Kidney (tissue), 13 donors: ENCODE measurements at regions not wholly inside any gene's neighbourhood (a gene's known extent, or its start where the extent isn't known, plus 50 kb on each side); places are given as distances from the start of the nearest gene placed in this dataset.

ENCODE experiments used
- DNase-seq, 5 donors: peaks; one replicate each; pipeline ENCODE4 v3.0.0-alpha.2; 2013 to 2020
- FAIRE-seq: peaks from 2 replicates; lab custom pipeline; 2012; peaks lifted over from hg19 to GRCh38; lab: Jason Lieb, UNC
- H3K27ac ChIP-seq, 2 donors: one replicate each; pipeline ENCODE4 v1.7.0; 2013; ENCODE audit warnings: low read depth in 2 of 2, low read length in 2 of 2, inconsistent platforms in 1 of 2
- H3K27me3 ChIP-seq: one replicate; pipeline ENCODE4 v1.7.1; 2013; ENCODE audit warnings: low read length, inconsistent platforms; ENCODE audit not compliant: control insufficient read depth, insufficient read depth
- H3K36me3 ChIP-seq, 3 donors: one replicate each; pipeline versions ENCODE4 v1.7.0 to v1.7.1; 2013; ENCODE audit warnings: low read length in 3 of 3, control low read depth in 1 of 3, inconsistent platforms in 1 of 3; ENCODE audit not compliant: insufficient read depth in 3 of 3, control insufficient read depth in 2 of 3
- H3K4me1 ChIP-seq, 3 donors: one replicate each; pipeline versions ENCODE4 v1.7.0 to v1.7.1; 2013; ENCODE audit warnings: low read length in 3 of 3, inconsistent platforms in 1 of 3, low read depth in 1 of 3; ENCODE audit not compliant: control insufficient read depth in 2 of 3, insufficient read depth in 2 of 3
- H3K4me3 ChIP-seq, 3 donors: one replicate each; pipeline versions ENCODE4 v1.7.0 to v1.8.1; 2013; ENCODE audit warnings: low read length in 3 of 3, control low read depth in 1 of 3, inconsistent platforms in 1 of 3
- H3K9ac ChIP-seq, 3 donors: one replicate each; pipeline versions ENCODE4 v1.7.0 to v1.7.1; 2013; ENCODE audit warnings: low read length in 3 of 3, control low read depth in 1 of 3, inconsistent platforms in 1 of 3
- H3K9me3 ChIP-seq, 3 donors: one replicate each; pipeline versions ENCODE4 v1.7.0 to v1.7.1; 2013; ENCODE audit warnings: low read length in 3 of 3, control low read depth in 1 of 3, inconsistent platforms in 1 of 3; ENCODE audit not compliant: control insufficient read depth in 2 of 3, insufficient read depth in 1 of 3
- intact Hi-C: fragments of 100-400 bp; cut with DNase I; formaldehyde crosslinking; loops from one replicate; pipeline ENCODE4 v1.11.1; 2022
- TF ChIP-seq, protein P1 (sequence below): IDR thresholded peaks from 3 replicates; pipeline ENCODE4 v1.5.1; 2012; ENCODE audit warnings: mild to moderate bottlenecking, moderate library complexity, borderline replicate concordance; ENCODE audit not compliant: insufficient read depth; ENCODE audit errors: extremely low read depth
- donor health status: control.
- donor health status: control.
- donor health status: control.
- donor health status: control.
- donor health status: control.
- donor health status: DM: yes; HTN: yes; CAD: no.
- donor health status: Normal renal cell carcinoma (clear cell type).

- no peaks in the 10 kb centered on the region for H3K27me3 ChIP-seq
- no peaks in the 10 kb centered on the region for H3K4me1 ChIP-seq
- H3K9me3 ChIP-seq, result no peaks in the 10 kb centered on the region
- intact Hi-C loops, result no loop called here
- no peak overlapping the region for H3K27ac ChIP-seq
- H3K4me3 ChIP-seq, result no peak overlapping the region
- no peaks in the 10 kb centered on the region for H3K36me3 ChIP-seq
- TF ChIP-seq, protein P1, sequence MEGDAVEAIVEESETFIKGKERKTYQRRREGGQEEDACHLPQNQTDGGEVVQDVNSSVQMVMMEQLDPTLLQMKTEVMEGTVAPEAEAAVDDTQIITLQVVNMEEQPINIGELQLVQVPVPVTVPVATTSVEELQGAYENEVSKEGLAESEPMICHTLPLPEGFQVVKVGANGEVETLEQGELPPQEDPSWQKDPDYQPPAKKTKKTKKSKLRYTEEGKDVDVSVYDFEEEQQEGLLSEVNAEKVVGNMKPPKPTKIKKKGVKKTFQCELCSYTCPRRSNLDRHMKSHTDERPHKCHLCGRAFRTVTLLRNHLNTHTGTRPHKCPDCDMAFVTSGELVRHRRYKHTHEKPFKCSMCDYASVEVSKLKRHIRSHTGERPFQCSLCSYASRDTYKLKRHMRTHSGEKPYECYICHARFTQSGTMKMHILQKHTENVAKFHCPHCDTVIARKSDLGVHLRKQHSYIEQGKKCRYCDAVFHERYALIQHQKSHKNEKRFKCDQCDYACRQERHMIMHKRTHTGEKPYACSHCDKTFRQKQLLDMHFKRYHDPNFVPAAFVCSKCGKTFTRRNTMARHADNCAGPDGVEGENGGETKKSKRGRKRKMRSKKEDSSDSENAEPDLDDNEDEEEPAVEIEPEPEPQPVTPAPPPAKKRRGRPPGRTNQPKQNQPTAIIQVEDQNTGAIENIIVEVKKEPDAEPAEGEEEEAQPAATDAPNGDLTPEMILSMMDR, result no peak
- FAIRE-seq (no peak), DNase-seq (no peak)
- H3K9ac ChIP-seq, result no peak overlapping the region
Observed at GRCh38 chr6:48983377-48983776, 479.7 kb downstream of the MMUT start.

DNA sequence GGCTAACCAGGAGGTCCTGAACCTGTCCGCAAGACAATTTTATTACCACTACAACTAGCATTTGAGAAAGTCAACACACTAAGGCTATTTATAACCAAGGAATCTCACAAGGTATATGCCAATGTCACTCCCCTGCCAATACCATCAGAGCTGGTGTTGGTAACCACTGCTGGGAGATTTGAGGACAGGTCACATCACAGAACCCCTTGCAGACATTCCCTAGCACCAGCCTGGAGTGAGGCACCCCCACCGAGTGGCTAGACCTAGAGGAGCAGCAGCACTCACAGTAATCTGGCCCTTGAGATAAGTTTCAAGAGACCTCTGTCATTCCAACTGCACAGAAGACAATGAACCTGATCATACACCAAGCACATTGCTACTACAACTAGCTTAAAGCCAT is 483.2 kb downstream of the MMUT start:
- Histone ChIP-seq H3K27ac (no peak overlapping the region), H3K4me1 (no peaks in the 10 kb centered on the region), H3K4me3 (no peak overlapping the region), H3K36me3 (no peaks in the 10 kb centered on the region), H3K27me3 (no peaks in the 10 kb centered on the region), H3K9ac (no peak overlapping the region), H3K9me3 (no peaks in the 10 kb centered on the region)
- TF ChIP-seq, protein P1, result no peak
- DNase-seq, result no peak
- intact Hi-C loops, result no loop called here
- no peak for FAIRE-seq

DNA sequence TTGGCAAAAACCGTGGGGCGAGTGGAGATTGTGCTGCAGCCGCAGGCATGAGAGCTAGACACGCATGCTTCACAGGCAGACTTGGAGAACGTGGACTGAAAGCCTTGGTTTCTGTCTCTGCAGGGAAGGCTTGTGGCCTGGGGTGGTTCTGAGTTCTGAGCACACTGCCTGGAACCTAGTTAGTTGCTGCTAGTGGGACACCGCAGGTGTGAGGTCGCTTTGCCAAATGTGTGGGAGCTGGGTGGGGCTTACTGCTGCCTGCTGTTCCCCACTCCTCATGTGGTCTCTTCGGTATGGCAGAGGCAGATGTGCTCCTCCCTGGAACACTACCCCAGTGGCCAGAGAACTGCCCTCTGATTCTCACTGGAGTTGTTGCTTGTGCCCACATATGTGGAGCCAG is 484.0 kb downstream of the MMUT start:
- intact Hi-C loops, result no loop called here
- H3K9me3 ChIP-seq, result no peaks in the 10 kb centered on the region
- no peak overlapping the region for H3K4me3 ChIP-seq
- TF ChIP-seq, protein P1, result no peak
- no peak overlapping the region for H3K27ac ChIP-seq
- no peaks in the 10 kb centered on the region for H3K36me3 ChIP-seq
- no peak for DNase-seq
- H3K27me3 ChIP-seq, result no peaks in the 10 kb centered on the region
- FAIRE-seq, result no peak
- no peaks in the 10 kb centered on the region for H3K4me1 ChIP-seq
- no peak overlapping the region for H3K9ac ChIP-seq

DNA sequence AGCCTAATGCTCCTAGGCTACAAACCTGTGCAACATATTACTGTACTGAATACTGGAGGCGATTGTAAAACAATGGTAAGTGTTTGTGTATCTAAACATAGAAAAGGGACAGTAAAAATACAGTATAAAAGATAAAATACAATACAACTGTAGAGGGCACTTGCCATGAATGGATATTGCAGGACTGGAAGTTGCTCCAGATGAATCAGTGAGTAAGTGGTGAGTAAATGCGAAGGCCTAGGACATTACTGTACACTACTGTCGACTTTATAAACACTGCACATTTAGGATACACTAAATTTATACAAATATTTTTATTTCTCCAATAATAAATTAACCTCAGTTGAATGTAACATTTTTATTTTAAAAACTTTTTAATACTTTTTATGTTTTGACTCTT is 485.0 kb downstream of the MMUT start:
- TF ChIP-seq, protein P1, result no peak
- Histone ChIP-seq H3K27ac (no peak overlapping the region), H3K4me3 (no peak overlapping the region), H3K9me3 (no peaks in the 10 kb centered on the region), H3K36me3 (no peaks in the 10 kb centered on the region), H3K27me3 (no peaks in the 10 kb centered on the region), H3K4me1 (no peaks in the 10 kb centered on the region), H3K9ac (no peak overlapping the region)
- DNase-seq (no peak), FAIRE-seq (no peak)
- intact Hi-C loops, result no loop called here
